ENCODE measurements at regions not wholly inside any gene's neighbourhood (a gene's known extent, or its start where the extent isn't known, plus 50 kb on each side); places are given as distances from the start of the nearest gene placed in this dataset.

DNA sequence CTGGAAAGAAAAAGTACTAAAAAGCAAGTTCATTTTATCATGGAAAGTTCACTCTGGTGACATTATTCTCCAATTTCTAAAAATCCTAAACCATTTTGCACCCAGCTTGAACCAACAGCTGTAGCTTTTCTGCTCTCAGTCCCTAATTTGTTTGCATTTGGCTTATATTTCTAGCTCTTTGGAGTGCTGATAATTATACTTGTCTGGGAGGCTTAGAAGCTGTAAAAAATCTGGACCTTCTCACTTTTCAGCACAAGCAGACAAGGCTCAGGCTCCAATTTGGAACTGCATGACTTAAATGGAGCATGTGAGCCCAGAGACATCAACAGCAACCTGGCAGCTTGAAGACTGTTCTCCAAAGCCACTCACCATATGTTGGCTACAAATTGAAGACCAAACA is 170.9 kb upstream of the PCDH18 start:
- peaks cover 55% of the 10 kb centered on the region for H3K4me1 Mint-ChIP-seq (ENCODE audit: unreplicated experiment)
- no peaks in the 10 kb centered on the region for H3K36me3 Mint-ChIP-seq (ENCODE audit: unreplicated experiment)
- TF ChIP-seq CTCF (IDR thresholded peaks at IDR 0.05): no peak
- no peak overlapping the region for H3K4me3 Mint-ChIP-seq (ENCODE audit: unreplicated experiment)
- no peak overlapping the region for H3K27ac Mint-ChIP-seq (ENCODE audit: unreplicated experiment)
- peaks cover 9% of the 10 kb centered on the region for H3K9me3 Mint-ChIP-seq (ENCODE audit: unreplicated experiment)
- H3K27me3 Mint-ChIP-seq (ENCODE audit: unreplicated experiment): no peaks in the 10 kb centered on the region
- no peak for DNase-seq (ENCODE audit: extremely low spot score, unreplicated experiment)

DNA sequence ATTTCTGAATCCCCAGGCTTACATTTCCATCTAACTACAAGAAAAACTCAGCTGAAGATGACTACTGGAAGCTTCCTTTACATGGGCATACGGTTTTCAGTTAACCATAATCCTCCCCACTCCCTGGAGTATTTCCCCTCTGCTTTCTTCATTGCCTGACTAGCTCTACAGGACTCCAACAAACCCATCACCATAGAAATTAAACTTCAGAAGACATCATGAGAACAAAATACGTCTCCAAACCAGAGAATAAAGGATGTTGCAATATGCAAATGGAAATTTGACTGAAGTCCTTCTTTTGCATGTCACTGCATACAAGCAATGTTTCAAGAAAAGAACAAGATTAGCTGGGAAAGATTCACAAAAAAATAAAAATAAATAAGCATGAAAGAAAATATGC is 170.2 kb upstream of the PCDH18 start:
- no peak for TF ChIP-seq CTCF (IDR thresholded peaks at IDR 0.05)
- no peak for DNase-seq (ENCODE audit: extremely low spot score, unreplicated experiment)
- Mint-ChIP-seq H3K36me3 (ENCODE audit: unreplicated experiment) (no peaks in the 10 kb centered on the region), H3K27me3 (ENCODE audit: unreplicated experiment) (no peaks in the 10 kb centered on the region), H3K4me1 (ENCODE audit: unreplicated experiment) (peaks cover 50% of the 10 kb centered on the region), H3K4me3 (ENCODE audit: unreplicated experiment) (no peak overlapping the region), H3K9me3 (ENCODE audit: unreplicated experiment) (peaks cover 9% of the 10 kb centered on the region), H3K27ac (ENCODE audit: unreplicated experiment) (no peak overlapping the region)

- no peak overlapping the region for H3K4me3 Mint-ChIP-seq (ENCODE audit: unreplicated experiment)
- no peak for TF ChIP-seq CTCF (IDR thresholded peaks at IDR 0.05)
Measured at GRCh38 chr4:137701401-137701800, 169.1 kb upstream of the PCDH18 start.

GRCh38 chr4:137700751-137701150 is 168.5 kb upstream of the PCDH18 start:
- TF ChIP-seq CTCF (IDR thresholded peaks at IDR 0.05): no peak
- peak overlapping the region; percentile 80 for H3K27ac Mint-ChIP-seq (ENCODE audit: unreplicated experiment)
- H3K4me3 Mint-ChIP-seq (ENCODE audit: unreplicated experiment): no peak overlapping the region
- H3K4me1 Mint-ChIP-seq (ENCODE audit: unreplicated experiment): peaks cover 43% of the 10 kb centered on the region
- no peak for DNase-seq (ENCODE audit: extremely low spot score, unreplicated experiment)
- H3K36me3 Mint-ChIP-seq (ENCODE audit: unreplicated experiment): no peaks in the 10 kb centered on the region
- peaks cover 9% of the 10 kb centered on the region for H3K9me3 Mint-ChIP-seq (ENCODE audit: unreplicated experiment)
- no peaks in the 10 kb centered on the region for H3K27me3 Mint-ChIP-seq (ENCODE audit: unreplicated experiment)

More at GRCh38 chr4:137701401-137701800, 169.1 kb upstream of the PCDH18 start:
- Mint-ChIP-seq H3K36me3 (ENCODE audit: unreplicated experiment) (no peaks in the 10 kb centered on the region), H3K27ac (ENCODE audit: unreplicated experiment) (no peak overlapping the region), H3K27me3 (ENCODE audit: unreplicated experiment) (no peaks in the 10 kb centered on the region), H3K4me1 (ENCODE audit: unreplicated experiment) (peaks cover 46% of the 10 kb centered on the region), H3K9me3 (ENCODE audit: unreplicated experiment) (peaks cover 9% of the 10 kb centered on the region)
- no peak for DNase-seq (ENCODE audit: extremely low spot score, unreplicated experiment)

GRCh38 chr4:137700072-137700471 is 167.8 kb upstream of the PCDH18 start:
- DNase-seq (ENCODE audit: extremely low spot score, unreplicated experiment): no peak
- no peak for TF ChIP-seq CTCF (IDR thresholded peaks at IDR 0.05)
- Mint-ChIP-seq H3K27ac (ENCODE audit: unreplicated experiment) (peak overlapping the region; percentile 80), H3K36me3 (ENCODE audit: unreplicated experiment) (no peaks in the 10 kb centered on the region), H3K9me3 (ENCODE audit: unreplicated experiment) (peaks cover 9% of the 10 kb centered on the region), H3K4me3 (ENCODE audit: unreplicated experiment) (no peak overlapping the region), H3K27me3 (ENCODE audit: unreplicated experiment) (no peaks in the 10 kb centered on the region), H3K4me1 (ENCODE audit: unreplicated experiment) (peaks cover 43% of the 10 kb centered on the region)
